GM21360 (cell line): ENCODE measurements at regions not wholly inside any gene's neighbourhood (a gene's known extent, or its start where the extent isn't known, plus 50 kb on each side); places are given as distances from the start of the nearest gene placed in this dataset.

Experiments used
- ATAC-seq: cut with Tn5 transposase; IDR thresholded peaks from one replicate; pipeline ENCODE4 v1.9.1; 2021; ENCODE audit warnings: mild to moderate bottlenecking, moderate library complexity; ENCODE audit not compliant: unreplicated experiment

- ATAC-seq = no peak
Observed at GRCh38 chr5:165786073-165786472, 2280.7 kb downstream of the MAT2B start.

GRCh38 chr5:165795073-165795472, 2289.7 kb downstream of the MAT2B start:
- ATAC-seq = no peak

GRCh38 chr5:165805756-165806155, 2300.3 kb downstream of the MAT2B start:
- no peak for ATAC-seq

- no peak for ATAC-seq
Observed at GRCh38 chr5:165808335-165808734, 2302.9 kb downstream of the MAT2B start.

- ATAC-seq = no peak
Observed at GRCh38 chr5:165809914-165810313, 2304.5 kb downstream of the MAT2B start.

GRCh38 chr5:165829504-165829903, 2324.1 kb downstream of the MAT2B start:
- ATAC-seq = no peak

GRCh38 chr5:165834891-165835290, 2329.5 kb downstream of the MAT2B start:
- no peak for ATAC-seq

GRCh38 chr5:165836046-165836445, 2330.6 kb downstream of the MAT2B start:
- ATAC-seq = no peak

GRCh38 chr5:165837286-165837685, 2331.9 kb downstream of the MAT2B start:
- no peak for ATAC-seq

GRCh38 chr5:165844571-165844970, 2339.2 kb downstream of the MAT2B start:
- no peak for ATAC-seq

- no peak for ATAC-seq
Observed at GRCh38 chr5:165858118-165858517, 2352.7 kb downstream of the MAT2B start.

GRCh38 chr5:165859251-165859650, 2353.8 kb downstream of the MAT2B start:
- no peak for ATAC-seq

GRCh38 chr5:165863239-165863638, 2357.8 kb downstream of the MAT2B start:
- no peak for ATAC-seq

- ATAC-seq = no peak
Observed at GRCh38 chr5:165871291-165871690, 2365.9 kb downstream of the MAT2B start.

- ATAC-seq = no peak
Observed at GRCh38 chr5:165874851-165875250, 2369.4 kb downstream of the MAT2B start.

- no peak for ATAC-seq
Observed at GRCh38 chr5:165876538-165876937, 2371.1 kb downstream of the MAT2B start.

- no peak for ATAC-seq
Observed at GRCh38 chr5:165877475-165877874, 2372.1 kb downstream of the MAT2B start.

- ATAC-seq = no peak
Observed at GRCh38 chr5:165881259-165881658, 2375.8 kb downstream of the MAT2B start.

GRCh38 chr5:165882099-165882498, 2376.7 kb downstream of the MAT2B start:
- no peak for ATAC-seq

- ATAC-seq = no peak
Observed at GRCh38 chr5:165885623-165886350, 2380.4 kb downstream of the MAT2B start.

- no peak for ATAC-seq
Observed at GRCh38 chr5:165887147-165887546, 2381.7 kb downstream of the MAT2B start.

GRCh38 chr5:165892383-165892782, 2387.0 kb downstream of the MAT2B start:
- ATAC-seq = no peak

GRCh38 chr5:165894916-165895315, 2389.5 kb downstream of the MAT2B start:
- ATAC-seq = no peak
